IgD-negative memory B cell (primary cell): ENCODE measurements at regions not wholly inside any gene's neighbourhood (a gene's known extent, or its start where the extent isn't known, plus 50 kb on each side); places are given as distances from the start of the nearest gene placed in this dataset.

Experiments used
- H3K27ac Mint-ChIP-seq, 3 donors: one replicate each; pipeline ENCODE4 v1.8.0; 2020 to 2022; ENCODE audit warnings: mild to moderate bottlenecking in 3 of 3, mixed read lengths in 3 of 3, moderate library complexity in 1 of 3
- H3K27me3 Mint-ChIP-seq: one replicate; pipeline ENCODE4 v1.8.0; 2021; ENCODE audit warnings: mixed read lengths
- H3K36me3 Mint-ChIP-seq: one replicate; pipeline ENCODE4 v1.8.0; 2020; ENCODE audit warnings: mild to moderate bottlenecking, mixed read lengths
- H3K4me1 Mint-ChIP-seq, 3 donors: one replicate each; pipeline ENCODE4 v1.8.0; 2020 to 2022; ENCODE audit warnings: mixed read lengths in 3 of 3, mild to moderate bottlenecking in 1 of 3
- H3K4me3 Mint-ChIP-seq, 4 donors: one replicate each; pipeline ENCODE4 v1.8.0; 2020 to 2022; ENCODE audit warnings: mild to moderate bottlenecking in 4 of 4, mixed read lengths in 4 of 4, moderate library complexity in 3 of 4
- H3K9me3 Mint-ChIP-seq, 3 donors: one replicate each; pipeline ENCODE4 v1.8.0; 2020 to 2021; ENCODE audit warnings: mixed read lengths in 3 of 3, mild to moderate bottlenecking in 1 of 3

DNA sequence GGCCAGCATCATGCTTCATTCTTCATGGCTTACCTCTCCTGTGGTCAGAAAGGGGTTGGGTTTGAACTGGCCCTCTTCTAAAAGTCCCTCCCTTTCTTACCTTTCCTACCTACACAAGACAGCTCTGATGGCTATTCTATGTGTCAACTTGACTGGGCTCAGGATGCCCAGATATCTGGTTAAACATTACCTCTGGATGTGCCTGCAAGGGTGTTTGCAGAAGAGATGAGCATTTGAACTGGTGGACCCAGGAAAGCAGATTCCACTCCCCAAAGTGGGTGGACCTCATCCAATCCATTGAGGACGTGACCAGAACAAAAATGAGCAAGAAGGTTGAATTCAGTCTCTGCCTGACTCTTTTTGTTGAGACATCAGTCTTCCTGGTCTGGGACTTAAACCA is 79.0 kb upstream of the TCF7L2 start:
- H3K4me3 Mint-ChIP-seq = no peak overlapping the region

DNA sequence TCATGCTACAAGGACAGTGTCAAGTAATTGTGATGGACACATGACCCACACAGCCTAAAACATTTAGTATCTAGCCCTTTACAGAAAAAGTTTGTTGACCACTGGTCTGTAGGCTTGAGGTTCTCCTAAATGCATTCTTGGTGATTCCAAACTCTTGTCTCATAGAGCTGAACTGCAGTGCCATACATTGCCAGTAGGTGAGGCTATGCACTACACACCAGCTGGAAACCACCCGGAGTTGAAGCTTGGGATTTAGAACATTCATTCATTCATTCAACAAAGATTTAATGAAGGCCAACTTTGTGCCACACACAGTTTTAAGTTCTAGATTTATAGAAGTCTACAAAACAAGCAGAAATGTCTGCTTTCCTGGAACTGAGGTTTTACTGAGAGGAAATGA is 77.3 kb upstream of the TCF7L2 start:
- H3K27ac Mint-ChIP-seq = no peak overlapping the region
- H3K4me1 Mint-ChIP-seq = no peaks in the 10 kb centered on the region
- H3K9me3 Mint-ChIP-seq = peaks cover 5 to 7% (median 6%) of the 10 kb centered on the region in 3 donors
- no peak overlapping the region for H3K4me3 Mint-ChIP-seq
- H3K36me3 Mint-ChIP-seq = no peaks in the 10 kb centered on the region
- H3K27me3 Mint-ChIP-seq = peaks cover 3% of the 10 kb centered on the region

More for the DNA sequence above, 79.0 kb upstream of the TCF7L2 start:
- H3K9me3 Mint-ChIP-seq = peaks cover 2 to 7% (median 6%) of the 10 kb centered on the region in 3 donors
- H3K27ac Mint-ChIP-seq = no peak overlapping the region
- no peaks in the 10 kb centered on the region for H3K4me1 Mint-ChIP-seq
- peaks cover 3% of the 10 kb centered on the region for H3K36me3 Mint-ChIP-seq
- peaks cover 3% of the 10 kb centered on the region for H3K27me3 Mint-ChIP-seq

DNA sequence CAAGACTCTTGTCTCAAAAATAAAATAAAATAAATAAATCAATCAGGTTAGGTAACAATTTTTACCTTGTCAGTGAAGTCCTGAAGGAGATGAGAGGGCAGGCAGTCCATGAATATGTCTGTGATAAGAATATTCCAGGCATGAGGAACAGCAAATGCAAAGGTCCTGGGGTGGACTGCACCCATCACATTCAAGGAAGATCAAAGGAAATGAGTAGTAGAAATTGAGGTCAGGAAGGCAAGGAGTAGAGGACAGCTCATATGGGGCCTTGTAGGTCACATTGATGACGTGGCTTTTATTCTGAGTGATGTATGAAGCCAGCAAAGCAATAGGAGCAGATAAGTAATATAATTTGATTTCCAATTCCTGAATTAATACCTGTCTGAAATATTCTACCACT is 76.5 kb upstream of the TCF7L2 start:
- Mint-ChIP-seq H3K4me3 (no peak overlapping the region), H3K36me3 (no peaks in the 10 kb centered on the region), H3K9me3 (peaks cover 5 to 7% (median 6%) of the 10 kb centered on the region in 3 donors), H3K27ac (no peak overlapping the region), H3K4me1 (no peaks in the 10 kb centered on the region), H3K27me3 (peaks cover 3% of the 10 kb centered on the region)

DNA sequence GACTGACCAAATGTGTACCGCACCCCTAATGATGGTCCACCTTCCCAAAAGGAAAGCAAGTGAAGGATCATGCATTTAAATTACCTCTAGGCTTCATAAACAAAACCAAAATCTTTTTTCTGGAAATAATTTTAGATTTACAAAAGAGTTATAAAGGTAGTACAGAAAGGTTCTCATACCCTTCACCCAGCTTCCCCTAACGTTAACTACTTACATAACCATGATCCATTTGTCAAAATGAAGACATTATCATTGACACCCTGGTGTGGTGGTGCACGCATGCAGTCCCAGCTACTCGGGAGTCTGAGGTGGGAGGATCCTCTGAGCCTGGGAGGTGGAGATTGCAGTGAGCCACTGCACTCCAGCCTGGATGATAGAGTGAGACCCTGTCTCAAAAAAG is 75.1 kb upstream of the TCF7L2 start:
- peaks cover 3% of the 10 kb centered on the region for H3K27me3 Mint-ChIP-seq
- H3K4me3 Mint-ChIP-seq = no peak overlapping the region
- H3K9me3 Mint-ChIP-seq = peaks cover 5 to 7% (median 6%) of the 10 kb centered on the region in 3 donors
- no peaks in the 10 kb centered on the region for H3K36me3 Mint-ChIP-seq
- no peak overlapping the region for H3K27ac Mint-ChIP-seq
- H3K4me1 Mint-ChIP-seq = no peaks in the 10 kb centered on the region

DNA sequence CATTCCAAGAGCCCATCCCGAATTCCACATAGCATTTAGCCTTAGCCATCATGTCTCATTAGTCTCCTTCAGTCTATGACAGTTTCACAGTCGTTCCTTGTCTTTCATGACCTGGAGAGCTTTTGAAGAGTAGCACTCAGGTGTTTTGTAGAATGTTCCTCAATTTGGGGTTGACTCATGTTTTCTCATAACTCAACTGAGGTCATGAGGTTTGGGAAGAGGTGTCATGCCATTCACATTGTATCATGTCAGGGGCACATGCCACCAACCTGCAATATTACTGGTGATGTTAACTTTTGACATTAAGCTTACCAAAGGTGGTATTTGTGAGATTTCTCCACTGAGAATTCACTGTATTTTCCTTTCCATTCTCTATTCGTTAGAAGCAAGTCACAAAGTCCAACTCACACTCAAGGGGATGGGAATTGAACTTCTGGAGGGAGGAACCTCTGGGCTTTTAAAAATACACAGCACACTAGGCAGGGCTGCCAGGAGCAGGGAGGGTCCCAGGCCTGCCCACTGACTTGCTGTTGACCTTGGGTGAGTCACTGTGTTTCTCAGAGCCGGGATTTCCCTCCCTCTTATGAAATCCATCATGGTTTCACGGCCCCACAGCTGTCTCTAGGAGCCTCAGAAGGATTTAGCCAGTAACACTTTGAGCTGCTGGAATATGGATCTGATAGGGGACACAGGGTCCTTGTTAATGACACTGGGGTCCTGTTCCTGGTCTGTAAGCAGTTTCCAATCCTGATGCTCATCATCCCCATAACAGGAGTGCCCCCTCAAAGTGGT is 74.4 kb upstream of the TCF7L2 start:
- Mint-ChIP-seq H3K36me3 (no peaks in the 10 kb centered on the region), H3K27me3 (peaks cover 3% of the 10 kb centered on the region), H3K9me3 (peaks cover 5 to 7% (median 6%) of the 10 kb centered on the region in 3 donors), H3K4me1 (no peaks in the 10 kb centered on the region), H3K27ac (no peak overlapping the region), H3K4me3 (no peak overlapping the region)

DNA sequence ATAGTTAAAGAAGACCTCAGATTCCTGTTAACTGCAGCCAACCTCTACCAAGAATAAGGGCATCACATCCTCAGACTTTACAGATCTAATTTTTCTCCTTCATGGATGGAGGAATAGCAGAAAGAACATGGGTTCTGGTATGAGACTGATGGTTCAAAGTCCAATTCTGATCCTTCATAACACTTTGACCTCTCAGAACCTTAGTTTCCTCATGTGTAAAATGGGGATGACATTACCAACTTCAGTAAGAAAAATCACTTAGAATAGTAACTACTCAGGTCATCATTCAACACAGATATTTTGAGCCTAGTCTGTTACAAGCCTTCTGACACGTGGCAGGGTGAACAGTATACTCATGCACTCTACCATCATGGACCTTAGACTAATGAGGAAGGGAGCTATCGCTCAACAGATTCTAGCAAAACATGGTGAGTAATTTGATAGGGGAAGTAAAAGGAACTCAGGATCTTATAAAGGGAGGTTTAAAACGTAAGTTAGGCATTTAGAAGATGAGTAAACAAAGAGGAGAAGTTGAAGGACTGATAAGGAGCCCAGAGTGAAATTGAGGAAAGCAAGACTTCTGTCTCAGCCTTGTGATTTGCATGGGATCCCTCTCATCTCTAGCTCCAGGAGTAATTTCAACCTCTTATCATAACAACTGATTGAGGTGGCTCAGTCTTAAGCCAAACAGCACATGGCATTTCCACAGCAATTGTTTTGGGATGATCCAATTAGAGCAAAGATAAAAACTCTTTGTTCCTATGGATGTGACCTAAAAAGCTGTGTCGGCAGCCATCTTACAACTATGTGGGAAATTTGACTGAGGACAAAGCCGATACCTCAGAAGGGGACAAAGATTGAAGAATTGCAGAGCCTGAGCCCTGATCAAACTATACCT is 69.2 kb upstream of the TCF7L2 start:
- H3K4me3 Mint-ChIP-seq = no peak overlapping the region
- H3K9me3 Mint-ChIP-seq = peaks cover 4 to 9% (median 6%) of the 10 kb centered on the region in 3 donors
- H3K4me1 Mint-ChIP-seq = no peaks in the 10 kb centered on the region
- H3K36me3 Mint-ChIP-seq = no peaks in the 10 kb centered on the region
- peaks cover 3% of the 10 kb centered on the region for H3K27me3 Mint-ChIP-seq
- H3K27ac Mint-ChIP-seq = no peak overlapping the region

DNA sequence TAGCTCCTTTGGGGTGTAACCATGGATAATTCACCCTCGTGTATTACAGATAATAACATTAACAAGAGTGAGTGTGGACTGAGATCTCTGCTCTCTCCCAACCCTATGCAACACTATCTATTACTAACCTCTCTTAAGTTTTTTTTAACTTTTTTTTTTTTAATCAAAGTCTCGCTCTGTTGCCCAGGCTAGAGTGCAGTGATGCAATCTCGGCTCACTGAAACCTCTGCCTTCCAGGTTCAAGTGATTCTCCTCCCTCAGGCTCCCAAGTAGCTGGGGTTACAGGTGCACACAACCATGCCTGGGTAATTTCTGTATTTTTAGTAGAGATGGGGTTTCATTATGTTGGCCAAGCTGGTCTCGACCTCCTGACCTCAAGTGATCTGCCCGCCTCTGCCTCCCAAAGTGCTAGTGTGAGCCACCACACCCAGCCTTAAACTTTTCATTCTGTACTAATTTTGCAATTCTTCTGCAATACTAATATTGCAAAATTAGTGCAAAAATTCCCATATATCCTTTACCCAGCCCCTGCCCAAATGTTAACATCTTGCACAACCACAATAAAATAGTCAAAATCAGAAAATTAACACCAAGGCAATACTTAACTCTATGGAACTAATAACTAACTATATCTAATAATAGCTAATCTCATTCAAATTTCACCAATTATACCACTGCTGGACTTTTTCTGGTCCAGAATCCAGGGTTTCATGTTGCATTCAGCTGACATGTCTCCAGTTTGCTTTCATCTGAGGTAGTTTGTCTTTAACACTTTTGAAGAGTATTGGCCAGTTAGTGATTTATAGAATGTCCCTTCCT is 66.5 kb upstream of the TCF7L2 start:
- Mint-ChIP-seq H3K4me3 (peak overlapping the region in 1 of 4 donors; percentile 51), H3K4me1 (no peaks in the 10 kb centered on the region), H3K36me3 (no peaks in the 10 kb centered on the region), H3K27me3 (peaks cover 5% of the 10 kb centered on the region), H3K9me3 (peaks cover 4 to 6% (median 6%) of the 10 kb centered on the region in 3 donors), H3K27ac (no peak overlapping the region)

DNA sequence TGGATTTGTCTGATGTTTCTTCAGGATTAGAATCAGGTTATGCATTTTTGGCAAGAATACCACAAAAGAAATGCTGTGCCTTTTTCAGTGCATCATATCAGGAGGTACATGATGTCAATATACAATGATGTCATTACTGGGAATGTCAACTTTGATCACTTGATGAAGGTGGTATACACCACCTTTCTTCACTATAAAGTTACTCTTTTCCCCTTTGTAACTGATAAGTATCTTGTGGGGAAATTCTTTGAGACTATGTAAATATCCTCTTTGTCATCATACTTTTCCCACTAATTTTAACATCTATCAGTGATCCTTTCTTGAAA is 65.9 kb upstream of the TCF7L2 start:
- Mint-ChIP-seq H3K9me3 (peaks cover 4 to 6% (median 6%) of the 10 kb centered on the region in 3 donors), H3K4me1 (no peaks in the 10 kb centered on the region), H3K27ac (no peak overlapping the region), H3K27me3 (peaks cover 5% of the 10 kb centered on the region), H3K4me3 (no peak overlapping the region), H3K36me3 (no peaks in the 10 kb centered on the region)

DNA sequence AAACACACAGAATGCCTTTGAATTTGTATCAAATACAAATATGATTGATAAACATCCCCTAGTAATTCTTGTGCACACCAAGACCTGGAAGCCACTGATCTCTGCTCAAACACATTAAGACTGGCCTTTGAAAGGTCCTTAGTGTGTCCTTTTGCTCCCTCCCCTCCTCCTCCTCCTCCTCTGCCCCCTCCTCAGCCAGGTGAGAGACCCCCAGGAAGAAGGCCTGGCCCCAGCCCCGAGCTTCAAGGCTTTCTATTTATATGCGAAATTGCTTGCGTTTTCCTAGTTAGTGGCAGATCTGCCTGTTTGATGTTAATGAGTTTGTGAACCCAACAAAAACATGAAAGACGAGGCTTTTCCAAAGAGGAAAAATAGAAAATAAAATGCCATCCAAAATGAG is 63.6 kb upstream of the TCF7L2 start:
- peaks cover 5% of the 10 kb centered on the region for H3K27me3 Mint-ChIP-seq
- H3K4me1 Mint-ChIP-seq = no peaks in the 10 kb centered on the region
- no peak overlapping the region for H3K4me3 Mint-ChIP-seq
- H3K36me3 Mint-ChIP-seq = no peaks in the 10 kb centered on the region
- H3K27ac Mint-ChIP-seq = no peak overlapping the region
- peaks cover 3 to 6% (median 4%) of the 10 kb centered on the region in 3 donors for H3K9me3 Mint-ChIP-seq

DNA sequence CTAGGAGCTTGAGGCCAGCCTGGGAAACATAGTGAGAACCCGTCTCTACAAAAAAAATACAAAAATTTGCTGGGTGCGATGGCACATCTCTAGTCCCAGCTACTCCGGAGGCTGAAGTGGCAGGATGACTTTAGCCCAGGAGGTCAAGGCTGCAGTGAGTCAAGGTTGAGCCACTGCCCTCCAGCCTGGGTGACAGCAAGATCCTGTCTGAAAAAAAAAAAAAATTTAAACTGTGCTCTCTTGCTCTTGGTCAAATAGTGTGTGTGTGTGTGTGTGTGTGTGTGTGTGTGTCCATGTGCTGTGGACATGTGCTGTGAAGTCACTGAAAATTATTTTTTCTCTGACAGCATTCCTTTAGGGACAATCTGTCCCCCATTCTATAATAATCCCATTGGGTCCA is 62.1 kb upstream of the TCF7L2 start:
- Mint-ChIP-seq H3K4me3 (no peak overlapping the region), H3K36me3 (no peaks in the 10 kb centered on the region), H3K27ac (no peak overlapping the region), H3K9me3 (peaks cover 4 to 12% (median 8%) of the 10 kb centered on the region in 3 donors), H3K27me3 (peaks cover 2% of the 10 kb centered on the region), H3K4me1 (no peaks in the 10 kb centered on the region)

DNA sequence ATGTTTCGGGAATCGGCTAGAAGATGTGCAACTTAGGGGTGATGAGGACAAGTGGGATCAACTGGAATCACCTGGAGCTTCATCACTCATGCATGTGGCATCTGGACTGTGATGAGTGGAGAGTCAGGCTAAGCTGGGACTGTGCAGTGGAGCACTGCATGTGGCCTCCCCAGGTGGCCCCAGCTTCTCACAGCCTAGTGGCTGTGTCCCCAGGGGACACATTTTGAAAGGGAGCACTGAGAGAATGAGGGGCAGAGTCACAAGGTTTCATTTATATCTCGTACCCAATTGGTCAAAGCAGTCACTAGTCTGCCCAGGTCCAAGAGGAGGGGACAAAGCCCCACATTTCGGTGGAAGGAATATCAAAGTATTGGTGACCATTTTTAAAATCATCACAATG is 54.8 kb upstream of the TCF7L2 start:
- Mint-ChIP-seq H3K4me1 (no peaks in the 10 kb centered on the region), H3K9me3 (peaks cover 0 to 8% (median 5%) of the 10 kb centered on the region in 3 donors), H3K27me3 (no peaks in the 10 kb centered on the region), H3K4me3 (no peak overlapping the region), H3K27ac (no peak overlapping the region), H3K36me3 (no peaks in the 10 kb centered on the region)

DNA sequence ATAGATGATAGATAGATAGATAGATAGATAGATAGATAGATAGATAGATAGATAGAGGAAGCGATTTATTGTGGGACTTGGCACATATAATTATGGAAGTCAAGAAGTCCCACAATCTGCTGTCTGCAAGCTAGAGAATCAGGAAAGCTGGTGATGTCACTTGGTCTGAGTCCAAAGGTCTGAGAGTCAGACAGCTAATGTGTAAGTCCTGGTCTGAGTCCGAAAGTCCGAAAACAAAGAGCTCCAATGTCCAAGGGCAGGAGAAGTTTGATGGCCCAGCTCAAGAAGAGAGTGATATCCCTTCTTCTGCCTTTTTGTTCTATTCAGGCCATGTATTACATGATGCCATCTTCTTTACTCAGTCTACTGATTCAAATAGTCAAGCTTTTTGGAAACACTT is 53.8 kb upstream of the TCF7L2 start:
- H3K4me3 Mint-ChIP-seq = no peak overlapping the region

DNA sequence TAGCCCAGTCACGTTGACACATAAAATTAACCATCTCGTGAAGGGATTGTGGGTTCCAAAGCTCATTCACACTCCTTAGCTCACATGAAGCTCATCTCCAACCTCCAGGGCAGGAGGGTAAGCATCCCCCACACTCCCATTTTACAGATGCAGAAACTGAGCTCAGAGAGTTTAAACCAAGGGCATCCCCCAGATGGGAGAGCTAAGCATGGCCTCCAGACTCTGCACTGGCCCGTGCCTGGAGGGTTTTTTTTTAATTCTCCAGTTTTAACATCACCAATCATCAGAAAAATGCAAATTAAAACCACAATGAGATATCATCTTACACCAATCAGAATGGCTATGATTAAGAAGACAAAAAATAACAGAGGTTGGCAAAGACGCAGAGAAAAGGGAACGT is 53.3 kb upstream of the TCF7L2 start:
- H3K4me3 Mint-ChIP-seq = no peak overlapping the region
- peaks cover 2% of the 10 kb centered on the region for H3K36me3 Mint-ChIP-seq
- H3K27ac Mint-ChIP-seq = no peak overlapping the region
- H3K27me3 Mint-ChIP-seq = no peaks in the 10 kb centered on the region
- peaks cover 0 to 8% (median 5%) of the 10 kb centered on the region in 3 donors for H3K9me3 Mint-ChIP-seq
- H3K4me1 Mint-ChIP-seq = no peaks in the 10 kb centered on the region

More for the DNA sequence above, 53.8 kb upstream of the TCF7L2 start:
- H3K36me3 Mint-ChIP-seq = peaks cover under 1% of the 10 kb centered on the region
- H3K27ac Mint-ChIP-seq = no peak overlapping the region
- no peaks in the 10 kb centered on the region for H3K4me1 Mint-ChIP-seq
- H3K27me3 Mint-ChIP-seq = no peaks in the 10 kb centered on the region
- H3K9me3 Mint-ChIP-seq = peaks cover 0 to 8% (median 5%) of the 10 kb centered on the region in 3 donors

DNA sequence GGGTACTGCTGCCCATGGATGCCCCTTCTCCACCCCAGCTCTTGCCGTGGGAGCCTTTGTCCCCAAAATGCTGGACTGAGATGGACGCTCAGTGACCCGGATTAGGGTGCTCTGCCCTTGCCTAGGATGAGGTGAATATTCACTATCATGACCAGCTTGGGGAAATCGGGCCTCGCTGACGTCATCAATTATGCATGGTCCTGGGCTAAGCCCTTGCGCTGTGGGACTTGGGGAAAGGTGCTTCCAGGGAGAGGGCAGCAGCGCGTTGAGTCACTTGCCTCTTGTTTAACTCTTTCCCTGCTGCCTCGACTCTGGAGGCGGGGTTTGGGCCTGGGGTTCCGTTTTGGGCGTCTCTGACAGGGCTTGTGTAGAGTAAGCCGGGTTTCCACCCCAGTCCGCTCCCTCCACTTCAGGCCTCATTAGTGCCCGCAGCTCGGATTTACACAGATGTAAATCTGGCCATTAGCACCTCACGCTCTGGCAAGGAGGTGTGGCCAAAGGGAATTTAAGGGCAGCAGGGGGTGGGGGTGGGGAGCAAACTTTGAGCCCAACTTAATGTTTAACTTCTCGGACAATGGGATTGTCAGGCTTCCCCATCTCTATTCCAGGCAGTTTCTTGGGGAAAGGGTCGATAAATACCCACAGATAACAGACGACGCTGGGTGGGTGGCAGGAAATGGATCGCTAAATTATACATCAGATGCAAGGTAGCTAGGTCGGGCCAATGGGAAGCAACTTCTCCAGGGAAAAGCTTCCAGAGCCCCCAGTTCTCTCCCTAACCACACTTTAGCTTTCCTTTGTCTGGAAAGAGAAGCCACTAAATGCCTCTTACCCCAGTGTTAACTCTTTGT is 51.3 kb upstream of the TCF7L2 start:
- Mint-ChIP-seq H3K27me3 (no peaks in the 10 kb centered on the region), H3K4me1 (no peaks in the 10 kb centered on the region), H3K4me3 (peak overlapping the region in 1 of 4 donors; percentile 36), H3K9me3 (no peaks in the 10 kb centered on the region), H3K36me3 (peaks cover 2% of the 10 kb centered on the region), H3K27ac (no peak overlapping the region)
